Lower leg skin (tissue), 4 donors: ENCODE measurements at regions not wholly inside any gene's neighbourhood (a gene's known extent, or its start where the extent isn't known, plus 50 kb on each side); places are given as distances from the start of the nearest gene placed in this dataset.

ENCODE experiments used
- DNase-seq, 2 donors: peaks; one replicate each; pipeline ENCODE4 v3.0.0-alpha.2; 2019; ENCODE audit warnings: low spot score in 2 of 2
- H3K4me3 ChIP-seq: fragments of 200-600 bp; sonication (generic); 2 replicates; pipeline ENCODE4 v1.5.1; 2017; ENCODE audit warnings: mild to moderate bottlenecking, low read depth; ENCODE audit not compliant: poor library complexity, severe bottlenecking
- POLR2A ChIP-seq, 2 donors: fragments of 450-650 bp; IDR thresholded peaks; one replicate each; pipeline ENCODE4 v1.6.1; 2016 to 2017; ENCODE audit warnings: antibody characterized with exemption in 2 of 2, mild to moderate bottlenecking in 1 of 2, moderate library complexity in 1 of 2
- WGBS, 2 donors: methylation state at CpG; one replicate each; pipeline ENCODE4 v1.1.5; 2018; 5-methylcytosine and 5-hydroxymethylcytosine counted together
- intact Hi-C: fragments of 100-400 bp; cut with DNase I; formaldehyde crosslinking; loops from one replicate; pipeline ENCODE4 v1.15.0; 2023; ENCODE audit warnings: low total_unique reads
- TF ChIP-seq, protein P1 (sequence below), 3 donors: fragments of 450-650 bp; IDR thresholded peaks; one replicate each; pipeline ENCODE4 v1.5.1; 2016; ENCODE audit warnings: antibody characterized with exemption in 3 of 3, mild to moderate bottlenecking in 3 of 3, moderate library complexity in 2 of 3

DNA sequence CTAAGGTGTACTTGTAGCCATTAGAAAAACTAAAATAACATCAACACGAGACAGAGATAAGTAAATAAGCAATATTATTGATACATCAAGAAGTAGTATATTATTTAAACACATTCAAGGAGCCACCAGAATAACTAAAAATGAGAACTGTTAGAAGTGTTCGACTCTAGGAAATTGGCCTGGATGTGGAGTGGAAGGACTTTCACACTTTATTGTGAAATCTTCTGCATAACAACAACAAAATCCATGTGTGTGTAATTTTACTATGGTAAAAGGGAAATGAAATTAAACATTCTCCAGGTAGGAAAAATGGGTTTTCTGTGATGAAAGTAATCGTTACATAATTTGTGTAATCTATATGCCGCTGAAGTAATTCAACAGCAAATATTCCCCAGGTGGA, 96.3 kb upstream of the RNF152 start:
- WGBS, 2 donors, result 91 to 93% methylated on average over 4 of the region's 4 CpGs
- intact Hi-C loops, result no loop called here
- DNase-seq, result no peak
- no peak overlapping the region for H3K4me3 ChIP-seq
- TF ChIP-seq, protein P1, sequence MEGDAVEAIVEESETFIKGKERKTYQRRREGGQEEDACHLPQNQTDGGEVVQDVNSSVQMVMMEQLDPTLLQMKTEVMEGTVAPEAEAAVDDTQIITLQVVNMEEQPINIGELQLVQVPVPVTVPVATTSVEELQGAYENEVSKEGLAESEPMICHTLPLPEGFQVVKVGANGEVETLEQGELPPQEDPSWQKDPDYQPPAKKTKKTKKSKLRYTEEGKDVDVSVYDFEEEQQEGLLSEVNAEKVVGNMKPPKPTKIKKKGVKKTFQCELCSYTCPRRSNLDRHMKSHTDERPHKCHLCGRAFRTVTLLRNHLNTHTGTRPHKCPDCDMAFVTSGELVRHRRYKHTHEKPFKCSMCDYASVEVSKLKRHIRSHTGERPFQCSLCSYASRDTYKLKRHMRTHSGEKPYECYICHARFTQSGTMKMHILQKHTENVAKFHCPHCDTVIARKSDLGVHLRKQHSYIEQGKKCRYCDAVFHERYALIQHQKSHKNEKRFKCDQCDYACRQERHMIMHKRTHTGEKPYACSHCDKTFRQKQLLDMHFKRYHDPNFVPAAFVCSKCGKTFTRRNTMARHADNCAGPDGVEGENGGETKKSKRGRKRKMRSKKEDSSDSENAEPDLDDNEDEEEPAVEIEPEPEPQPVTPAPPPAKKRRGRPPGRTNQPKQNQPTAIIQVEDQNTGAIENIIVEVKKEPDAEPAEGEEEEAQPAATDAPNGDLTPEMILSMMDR (IDR thresholded peaks at IDR 0.05), result no peak
- no peak for TF ChIP-seq POLR2A (IDR thresholded peaks at IDR 0.05)

DNA sequence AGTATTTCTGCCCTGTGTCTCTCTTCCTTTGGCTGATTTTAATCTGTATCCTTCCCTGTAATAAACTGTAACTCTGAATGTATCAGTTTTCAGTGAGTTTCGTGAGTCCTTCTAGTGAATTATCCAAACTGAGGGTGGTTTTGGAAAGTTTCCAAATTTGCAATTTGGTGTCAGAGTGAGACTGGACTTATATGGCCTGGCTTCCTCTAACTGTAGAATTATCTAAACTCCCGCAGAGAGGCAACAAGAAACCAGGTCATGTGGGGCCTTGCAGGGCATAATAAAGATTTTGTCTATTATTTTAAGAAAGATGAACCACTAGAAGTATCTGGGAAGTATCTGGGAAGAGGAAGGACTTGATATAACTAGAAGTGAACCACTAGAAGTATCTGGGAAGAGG, 95.3 kb upstream of the RNF152 start:
- intact Hi-C loops, result no loop called here
- 82 to 83% methylated on average over 2 of the region's 2 CpGs for WGBS, 2 donors
- TF ChIP-seq POLR2A (IDR thresholded peaks at IDR 0.05), result no peak
- TF ChIP-seq, protein P1 (IDR thresholded peaks at IDR 0.05), result no peak
- no peak overlapping the region for H3K4me3 ChIP-seq
- no peak for DNase-seq

DNA sequence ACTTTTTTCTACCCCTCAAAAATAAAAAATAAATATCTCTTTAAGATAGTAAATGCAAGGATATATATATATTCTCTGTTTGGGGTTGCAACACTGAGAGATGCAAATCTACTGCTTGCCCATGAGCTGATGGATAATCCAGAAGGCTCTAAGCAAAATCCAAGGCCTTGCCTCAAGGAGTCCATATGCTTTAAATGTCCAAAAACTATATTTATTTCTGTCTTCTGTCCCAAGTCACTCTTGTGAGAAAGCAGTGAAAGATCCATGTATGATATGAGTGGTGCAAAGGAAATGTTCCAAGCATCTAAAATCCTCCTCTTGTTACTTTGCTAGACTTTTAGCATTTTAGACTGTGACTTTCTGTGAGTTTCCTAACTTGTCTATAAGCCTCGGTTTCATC, 92.9 kb upstream of the RNF152 start:
- H3K4me3 ChIP-seq, result no peak overlapping the region
- intact Hi-C loops, result no loop called here
- no peak for DNase-seq
- 85 to 100% methylated on average over 1 of the region's 1 CpG for WGBS, 2 donors
- no peak for TF ChIP-seq POLR2A (IDR thresholded peaks at IDR 0.05)
- TF ChIP-seq, protein P1 (IDR thresholded peaks at IDR 0.05), result no peak

DNA sequence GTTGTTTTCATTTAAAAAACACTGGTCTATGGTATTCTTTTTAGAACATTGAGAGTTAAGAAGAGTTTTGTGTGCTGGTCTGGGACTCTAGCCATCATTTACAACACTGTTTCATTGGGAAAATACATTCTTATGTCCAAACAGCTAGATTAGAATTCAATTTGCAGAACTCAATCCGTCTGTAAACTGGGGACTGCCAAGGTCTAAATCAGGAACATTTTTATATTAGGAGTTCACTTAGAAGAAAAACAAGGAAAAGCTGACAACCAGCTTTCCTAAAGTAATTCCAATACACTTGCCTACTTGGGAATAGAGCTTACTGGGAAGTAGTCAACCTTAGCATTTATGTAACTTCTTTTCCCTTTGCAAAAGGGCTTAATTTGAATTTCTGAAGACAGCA, 91.5 kb upstream of the RNF152 start:
- intact Hi-C loops, result no loop called here
- TF ChIP-seq POLR2A (IDR thresholded peaks at IDR 0.05), result no peak
- TF ChIP-seq, protein P1 (IDR thresholded peaks at IDR 0.05), result no peak
- DNase-seq, result no peak
- WGBS, 2 donors, result 49 to 52% methylated on average over 1 of the region's 1 CpG
- no peak overlapping the region for H3K4me3 ChIP-seq

DNA sequence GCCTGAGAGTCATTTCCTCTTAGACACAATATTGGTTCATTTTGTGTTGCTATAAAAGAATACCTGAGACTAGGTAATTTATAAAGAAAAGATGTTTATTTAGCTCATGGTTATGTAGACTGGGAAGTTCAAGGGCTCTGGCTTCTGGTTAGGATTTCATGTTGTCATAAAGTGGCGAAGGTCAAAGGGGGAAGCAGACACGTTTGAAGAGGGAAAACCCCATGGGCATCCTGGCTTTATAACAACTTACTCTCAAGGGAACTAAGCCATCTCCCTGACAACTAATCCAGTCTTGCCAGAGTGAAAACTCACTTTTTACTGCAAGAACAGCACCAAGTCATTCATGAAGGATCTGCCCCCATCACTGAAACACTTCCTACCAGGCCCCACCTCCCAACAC, 89.7 kb upstream of the RNF152 start:
- intact Hi-C loops, result no loop called here
- 49 to 60% methylated on average over 2 of the region's 2 CpGs for WGBS, 2 donors
- no peak for DNase-seq
- TF ChIP-seq POLR2A (IDR thresholded peaks at IDR 0.05), result no peak
- TF ChIP-seq, protein P1 (IDR thresholded peaks at IDR 0.05), result no peak
- H3K4me3 ChIP-seq, result no peak overlapping the region

DNA sequence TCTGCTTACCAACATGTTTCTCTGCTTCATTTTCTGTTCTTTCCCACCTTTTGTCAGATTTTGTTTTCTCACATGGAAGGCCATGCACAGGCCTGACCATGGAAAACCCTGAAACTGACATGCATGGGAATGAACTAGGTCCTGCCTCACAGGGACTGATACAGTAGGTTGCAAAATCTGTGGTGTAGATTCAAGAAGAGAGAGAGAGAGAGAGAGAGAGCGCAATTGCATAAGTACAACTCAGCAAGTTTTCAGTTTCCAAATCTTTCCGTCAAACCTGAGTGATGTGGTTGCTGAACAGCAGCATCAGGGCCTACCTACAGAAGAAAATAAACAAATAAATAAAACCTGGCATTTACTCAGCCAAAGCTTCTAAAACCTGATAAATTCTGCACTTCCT, 87.5 kb upstream of the RNF152 start:
- no peak for DNase-seq
- no peak overlapping the region for H3K4me3 ChIP-seq
- TF ChIP-seq, protein P1 (IDR thresholded peaks at IDR 0.05), result no peak
- TF ChIP-seq POLR2A (IDR thresholded peaks at IDR 0.05), result no peak
- intact Hi-C loops, result no loop called here
- 77 to 79% methylated on average over 2 of the region's 2 CpGs for WGBS, 2 donors
